ENCODE measurements at regions not wholly inside any gene's neighbourhood (a gene's known extent, or its start where the extent isn't known, plus 50 kb on each side); places are given as distances from the start of the nearest gene placed in this dataset.

GRCh38 chr1:115493834-115494233 is 147.9 kb upstream of the VANGL1 start:
- TF ChIP-seq POLR2A (IDR thresholded peaks at IDR 0.05; ENCODE audit: low read length) (no peak), GATA1 (IDR thresholded peaks at IDR 0.05; ENCODE audit: low read depth, low read length) (no peak)

Data from erythroblast (primary cell).